T-helper 1 cell (primary cell): ENCODE measurements at regions not wholly inside any gene's neighbourhood (a gene's known extent, or its start where the extent isn't known, plus 50 kb on each side); places are given as distances from the start of the nearest gene placed in this dataset.
"Not testable (repeated sequence)": the region's sequence is repeated elsewhere in the genome, so short reads cannot be mapped to it uniquely, and the experiment has no call there.

Experiments used
- DNase-seq, 5 donors: peaks; one replicate each; pipeline ENCODE4 v3.0.0-alpha.2; 2012 to 2020

- no peak for DNase-seq
These were observed 251.4 kb upstream of the RGMA start for GRCh38 chr15:93340406-93340805.

- no peak for DNase-seq
These were observed 244.8 kb upstream of the RGMA start for GRCh38 chr15:93333796-93334195.

- DNase-seq: not testable (repeated sequence)
These were observed 244.1 kb upstream of the RGMA start for GRCh38 chr15:93333126-93333525.

DNA sequence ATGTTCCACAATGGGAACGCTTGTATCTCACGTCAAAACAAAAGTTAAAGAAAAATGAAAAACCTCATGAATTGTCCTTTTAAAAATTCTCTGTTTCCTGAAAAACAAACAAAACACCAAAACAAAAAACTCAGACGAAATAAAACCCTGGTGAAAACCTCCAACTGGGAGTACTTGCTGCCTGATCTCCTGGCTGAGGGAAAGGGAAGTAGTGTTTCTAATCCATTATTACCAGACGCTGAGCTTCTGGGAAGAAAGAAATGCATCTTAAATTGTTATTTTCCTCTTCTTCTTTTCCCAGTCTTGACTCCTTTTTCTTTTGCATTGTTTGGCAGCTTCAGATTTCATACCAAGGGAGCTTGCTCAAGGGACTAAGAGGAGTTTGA lies 243.2 kb upstream of the RGMA start:
- DNase-seq: no peak

- DNase-seq: no peak
These were observed 242.6 kb upstream of the RGMA start for GRCh38 chr15:93331545-93332167.

DNA sequence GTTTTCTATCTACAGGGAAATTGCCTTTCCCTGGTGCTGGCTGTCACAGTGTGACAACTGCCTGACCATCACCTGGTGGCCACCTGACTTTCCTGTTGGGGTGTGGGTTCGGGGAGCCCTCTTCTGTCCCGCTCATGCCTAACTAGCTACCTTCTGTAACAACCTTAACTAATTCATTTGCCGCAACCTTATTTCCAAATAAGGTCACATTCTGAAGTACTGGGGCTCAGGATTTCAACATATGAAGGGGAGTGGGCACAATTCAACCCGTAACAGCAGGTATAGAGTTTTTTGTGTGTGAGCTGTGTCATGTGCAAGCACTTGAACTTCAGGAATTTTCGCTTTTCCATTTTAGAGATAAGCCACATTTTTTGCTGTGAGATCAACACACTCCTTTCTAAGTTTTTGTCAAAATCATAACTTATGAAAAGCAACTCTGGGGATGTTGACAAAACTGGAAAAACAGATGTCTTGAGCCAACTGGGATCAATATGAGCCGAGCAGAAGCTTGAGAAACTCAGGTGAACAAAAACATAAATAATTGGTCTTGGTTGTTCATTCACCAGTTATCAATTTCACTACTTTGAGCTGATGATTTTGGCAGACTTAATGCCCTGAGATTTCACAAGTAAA lies 242.0 kb upstream of the RGMA start:
- DNase-seq: no peak

DNA sequence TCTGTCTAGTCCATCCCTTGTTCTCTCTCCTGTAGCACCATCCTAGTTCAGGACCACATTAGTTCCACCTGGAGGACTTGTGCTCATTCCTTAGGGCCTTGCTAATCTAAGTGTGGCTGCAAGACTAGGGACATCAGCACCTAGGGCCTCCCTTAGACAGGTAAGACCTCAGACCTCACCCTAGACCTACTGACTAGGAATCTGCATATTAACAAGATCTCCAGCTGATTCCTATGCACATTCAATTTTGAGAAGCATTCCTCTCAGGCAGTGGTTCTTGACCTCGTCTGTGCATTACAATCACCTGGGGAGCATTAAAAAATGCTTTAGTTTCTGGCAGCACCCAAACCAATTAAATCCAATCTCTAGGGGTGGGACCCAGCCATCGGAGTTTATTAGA lies 238.4 kb upstream of the RGMA start:
- no peak for DNase-seq

- no peak for DNase-seq
These were observed 235.4 kb upstream of the RGMA start for GRCh38 chr15:93324186-93324975.

DNA sequence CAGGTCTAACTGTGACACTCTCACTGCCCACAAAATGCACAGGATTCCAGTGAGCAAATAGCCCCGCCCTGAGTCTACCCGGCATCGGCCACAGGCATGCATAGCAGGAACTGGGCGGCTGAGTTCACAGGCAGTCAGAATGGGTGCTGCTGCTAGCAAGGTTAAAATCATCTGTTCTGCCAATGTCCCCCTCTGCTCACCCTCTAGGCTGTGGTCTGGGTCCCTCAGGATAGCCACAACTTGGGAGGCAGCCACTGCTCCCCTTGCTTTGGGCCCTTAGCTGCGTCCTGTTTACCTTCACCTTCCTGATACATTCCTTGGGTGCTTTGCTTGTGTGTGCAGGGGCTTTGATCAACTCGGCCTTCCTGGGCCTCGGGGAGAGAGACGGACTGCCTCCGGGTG lies 232.9 kb upstream of the RGMA start:
- no peak for DNase-seq

- DNase-seq: no peak
These were observed 230.3 kb upstream of the RGMA start for GRCh38 chr15:93319121-93319814.

- DNase-seq: no peak
These were observed 228.8 kb upstream of the RGMA start for GRCh38 chr15:93317772-93318171.

DNA sequence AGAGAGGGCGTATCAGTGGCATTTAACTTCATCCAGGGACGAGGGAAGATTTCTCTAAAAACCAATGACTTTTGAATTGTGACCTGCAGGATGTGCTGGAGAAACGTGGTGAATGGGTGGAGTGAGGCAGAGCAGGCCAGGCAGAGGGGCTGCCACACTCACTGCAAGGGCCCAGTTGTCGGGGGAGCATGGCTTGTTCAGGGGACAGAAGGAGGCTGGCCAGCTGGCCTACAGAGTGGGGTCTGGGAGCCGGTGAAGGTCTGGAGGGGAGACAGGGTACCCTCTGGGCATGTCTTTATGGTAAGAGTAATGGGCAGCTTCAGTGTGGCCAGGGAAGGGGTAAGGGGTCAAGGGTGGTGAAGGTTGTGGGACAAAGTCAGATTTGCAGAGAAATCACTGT lies 225.2 kb upstream of the RGMA start:
- no peak for DNase-seq

- no peak for DNase-seq
These were observed 224.0 kb upstream of the RGMA start for GRCh38 chr15:93312891-93313486.

GRCh38 chr15:93311620-93312019 lies 222.6 kb upstream of the RGMA start:
- no peak for DNase-seq

DNA sequence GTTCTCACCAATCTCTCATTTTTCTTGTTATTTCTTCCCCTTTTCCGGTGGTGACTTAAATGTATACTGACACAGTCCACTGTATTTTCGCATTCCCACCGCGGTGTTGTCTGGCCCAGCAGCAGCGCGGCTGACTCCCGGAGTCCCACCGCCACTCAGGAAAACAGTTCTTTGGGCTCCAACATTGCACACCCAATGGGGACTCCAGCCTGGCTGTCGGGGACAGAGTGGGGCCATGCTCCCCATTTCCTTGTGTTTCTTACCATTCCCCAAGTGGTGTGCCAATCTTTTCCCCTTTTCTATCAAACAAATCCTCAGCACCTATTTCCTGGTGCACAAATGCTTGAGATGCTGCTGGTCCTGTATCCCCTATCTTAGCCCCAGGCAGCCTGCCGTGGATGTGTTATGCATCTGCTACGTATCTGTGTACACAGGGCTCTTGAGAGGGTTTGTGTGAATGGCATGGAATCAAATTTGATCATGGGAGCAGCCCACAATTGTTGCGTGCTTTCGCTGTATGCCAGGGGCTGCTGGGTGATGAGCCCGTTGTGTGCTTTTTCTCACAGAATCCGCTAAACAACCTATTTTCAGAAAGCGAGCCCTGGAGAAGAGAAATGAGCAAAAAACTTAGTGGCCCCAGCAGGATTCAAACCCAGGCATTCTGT lies 219.1 kb upstream of the RGMA start:
- DNase-seq: no peak

GRCh38 chr15:93307513-93307912 lies 218.5 kb upstream of the RGMA start:
- no peak for DNase-seq

DNA sequence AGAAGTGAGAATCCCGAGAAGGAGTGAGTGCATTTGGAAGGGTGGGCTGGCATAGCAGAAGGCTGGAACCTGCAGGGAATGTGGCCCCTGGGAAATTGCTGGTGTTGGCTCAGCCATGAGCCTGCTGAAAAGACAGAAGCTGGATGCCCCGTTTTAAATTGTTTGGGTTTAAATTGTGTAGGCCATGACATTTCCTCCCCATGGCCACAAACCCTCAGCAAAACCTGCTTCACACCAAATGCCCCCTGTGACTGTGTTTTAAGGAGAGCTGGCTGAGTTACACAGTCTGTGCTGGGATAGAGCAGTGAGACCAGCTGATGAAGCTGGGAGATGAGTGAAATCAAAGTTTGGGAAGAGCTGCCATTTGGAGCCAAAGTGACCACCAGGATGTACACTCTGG lies 216.3 kb upstream of the RGMA start:
- DNase-seq: no peak

DNA sequence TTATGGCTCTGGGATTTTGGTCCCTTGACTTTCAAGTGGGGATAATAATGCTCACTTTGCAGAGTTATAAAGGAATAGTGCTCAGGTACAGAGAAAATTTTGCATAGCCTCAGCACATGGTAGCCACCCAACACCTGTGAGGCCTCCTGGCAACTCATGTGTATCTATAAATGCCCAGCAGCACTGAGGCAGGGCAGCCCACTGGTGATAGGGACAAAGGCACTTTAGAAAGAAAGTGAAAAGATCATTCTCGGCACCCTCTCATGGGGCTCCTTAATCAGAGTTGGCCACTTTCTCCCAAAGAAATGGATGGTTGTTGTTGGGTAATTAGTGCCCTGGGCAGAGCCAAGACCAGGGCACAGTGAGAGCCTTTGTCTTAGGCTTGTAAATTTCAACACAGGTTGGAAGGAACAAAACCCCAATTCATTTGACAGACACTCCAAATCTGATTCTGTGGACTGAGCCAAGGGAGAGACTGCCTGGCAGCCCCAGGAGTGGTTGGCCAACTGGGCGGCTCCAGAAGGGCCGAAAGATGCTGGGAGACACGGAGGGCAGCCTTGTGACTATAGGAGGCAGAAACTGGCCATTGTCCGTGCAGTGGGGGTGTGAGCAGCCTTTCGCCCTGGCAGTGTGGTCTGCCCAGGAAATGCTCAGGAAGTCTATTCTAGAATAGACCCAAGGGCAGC lies 213.2 kb upstream of the RGMA start:
- DNase-seq: no peak

GRCh38 chr15:93300796-93301195 lies 211.8 kb upstream of the RGMA start:
- DNase-seq: no peak

DNA sequence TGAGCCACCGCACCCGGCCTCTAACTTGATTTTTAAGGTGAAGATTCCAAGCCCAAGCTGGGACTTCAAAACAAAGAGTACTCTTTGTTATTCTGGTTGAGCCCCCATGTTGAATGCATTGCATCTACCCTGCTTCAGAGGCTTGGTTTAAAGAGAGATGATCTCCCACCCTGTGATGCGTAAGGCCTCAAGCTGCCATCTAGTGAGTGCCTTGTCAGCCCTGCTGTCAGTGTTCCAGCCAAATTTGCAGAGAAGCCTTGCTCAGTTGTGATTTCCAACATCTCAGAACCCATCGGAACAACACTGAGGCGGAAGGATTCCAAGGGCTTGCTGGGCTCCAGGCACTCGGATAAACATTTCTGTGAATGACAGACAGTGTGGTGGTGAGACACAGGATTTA lies 210.7 kb upstream of the RGMA start:
- no peak for DNase-seq

DNA sequence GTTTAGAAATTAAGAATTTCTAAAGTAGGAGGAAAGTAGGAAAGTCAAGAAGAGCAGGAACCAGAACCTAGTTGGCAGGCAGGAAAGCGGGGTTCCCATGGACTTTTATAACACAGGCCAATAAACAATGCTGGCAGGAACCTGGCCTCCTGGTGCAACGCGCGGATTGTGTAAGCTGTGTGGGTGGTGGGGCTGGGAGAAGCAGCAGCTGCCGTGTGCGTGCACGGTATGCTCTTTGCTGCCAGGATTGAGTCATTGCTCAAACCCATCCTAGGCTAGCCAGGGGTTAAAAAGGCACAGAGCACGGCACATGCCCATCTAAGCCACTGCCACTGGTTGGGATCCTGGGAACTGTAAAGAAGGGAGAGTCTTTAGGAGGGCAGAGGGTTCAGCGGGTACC lies 209.9 kb upstream of the RGMA start:
- no peak for DNase-seq
